Adrenal gland (tissue), 5 donors: ENCODE measurements at regions not wholly inside any gene's neighbourhood (a gene's known extent, or its start where the extent isn't known, plus 50 kb on each side); places are given as distances from the start of the nearest gene placed in this dataset.

Source experiments
- POLR2A ChIP-seq, 2 donors: fragments of 450-650 bp; IDR thresholded peaks; one replicate each; pipeline ENCODE4 v1.6.1; 2017; ENCODE audit warnings: antibody characterized with exemption in 2 of 2, mild to moderate bottlenecking in 2 of 2, moderate library complexity in 1 of 2
- TF ChIP-seq, protein P1 (sequence below), 6 experiments: fragments of 450-650 bp in 4 of 6; fragments of 200-600 bp in 2 of 6; sonication (generic) in 1 of 6; IDR thresholded peaks; 1 replicate in 5 of 6; 2 replicates in 1 of 6; pipeline versions ENCODE4 v1.5.1 to v1.8.0; 2016 to 2021; ENCODE audit warnings: antibody characterized with exemption in 6 of 6, mild to moderate bottlenecking in 2 of 6, moderate library complexity in 1 of 6
- donor health status: DM: no; HTN: no; CAD: no.

DNA sequence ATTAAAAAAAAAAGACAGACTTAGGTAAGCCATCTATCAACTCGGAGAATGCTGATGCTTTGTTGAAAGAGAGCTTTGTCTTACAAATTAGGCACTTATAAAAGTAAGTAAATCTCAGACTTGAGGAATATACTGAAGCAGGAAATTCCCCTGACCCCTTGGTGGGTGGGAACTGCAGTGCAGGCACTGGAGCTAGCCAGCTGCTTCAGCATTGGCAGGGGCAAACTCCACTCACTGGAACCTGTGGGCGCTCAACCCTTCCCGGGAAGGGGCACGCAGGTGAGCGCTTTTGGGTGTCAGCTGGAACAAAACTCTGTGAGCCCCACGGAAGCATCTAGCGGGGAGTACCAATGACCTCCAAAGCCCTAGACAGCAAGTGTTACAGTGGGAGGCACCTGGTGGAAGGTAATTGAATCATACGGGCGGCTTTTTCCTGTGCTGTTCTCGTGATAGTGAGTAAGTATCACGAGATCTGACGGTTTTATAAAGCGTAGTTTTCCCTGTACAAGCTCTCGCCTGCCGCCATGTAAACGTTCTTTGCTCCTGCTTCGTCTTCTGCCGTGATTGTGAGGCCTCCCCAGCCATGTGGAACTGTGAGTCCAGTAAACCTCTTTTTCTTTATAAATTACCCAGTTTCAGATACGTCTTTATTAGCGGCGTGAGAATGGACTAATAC lies 628.0 kb upstream of the CDH18 start:
- TF ChIP-seq, protein P1, sequence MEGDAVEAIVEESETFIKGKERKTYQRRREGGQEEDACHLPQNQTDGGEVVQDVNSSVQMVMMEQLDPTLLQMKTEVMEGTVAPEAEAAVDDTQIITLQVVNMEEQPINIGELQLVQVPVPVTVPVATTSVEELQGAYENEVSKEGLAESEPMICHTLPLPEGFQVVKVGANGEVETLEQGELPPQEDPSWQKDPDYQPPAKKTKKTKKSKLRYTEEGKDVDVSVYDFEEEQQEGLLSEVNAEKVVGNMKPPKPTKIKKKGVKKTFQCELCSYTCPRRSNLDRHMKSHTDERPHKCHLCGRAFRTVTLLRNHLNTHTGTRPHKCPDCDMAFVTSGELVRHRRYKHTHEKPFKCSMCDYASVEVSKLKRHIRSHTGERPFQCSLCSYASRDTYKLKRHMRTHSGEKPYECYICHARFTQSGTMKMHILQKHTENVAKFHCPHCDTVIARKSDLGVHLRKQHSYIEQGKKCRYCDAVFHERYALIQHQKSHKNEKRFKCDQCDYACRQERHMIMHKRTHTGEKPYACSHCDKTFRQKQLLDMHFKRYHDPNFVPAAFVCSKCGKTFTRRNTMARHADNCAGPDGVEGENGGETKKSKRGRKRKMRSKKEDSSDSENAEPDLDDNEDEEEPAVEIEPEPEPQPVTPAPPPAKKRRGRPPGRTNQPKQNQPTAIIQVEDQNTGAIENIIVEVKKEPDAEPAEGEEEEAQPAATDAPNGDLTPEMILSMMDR (IDR thresholded peaks at IDR 0.05) = no peak
- TF ChIP-seq POLR2A (IDR thresholded peaks at IDR 0.05) = no peak
